Renal cortex interstitium (tissue), 11 donors: ENCODE measurements at regions not wholly inside any gene's neighbourhood (a gene's known extent, or its start where the extent isn't known, plus 50 kb on each side); places are given as distances from the start of the nearest gene placed in this dataset.

Experiments
- DNase-seq, 11 donors: peaks; one replicate each; pipeline ENCODE4 v3.0.0-alpha.2; 2013; ENCODE audit warnings: low read depth in 9 of 11, low spot score in 4 of 11; ENCODE audit errors: extremely low read depth in 1 of 11

- DNase-seq: no peak
Observed at GRCh38 chr3:117754841-117755240, 1045.3 kb downstream of the TUSC7 start.

GRCh38 chr3:117756563-117756962 lies 1047.0 kb downstream of the TUSC7 start:
- no peak for DNase-seq

- DNase-seq: no peak
Observed at GRCh38 chr3:117761703-117762620, 1052.4 kb downstream of the TUSC7 start.

- peak in 6 of 11 donors; percentile 12 to 41 (median 21) for DNase-seq
Observed at GRCh38 chr3:117762621-117763037, 1053.0 kb downstream of the TUSC7 start.

GRCh38 chr3:117763561-117763960 lies 1054.0 kb downstream of the TUSC7 start:
- DNase-seq: no peak

GRCh38 chr3:117768581-117768980 lies 1059.0 kb downstream of the TUSC7 start:
- DNase-seq: no peak

- no peak for DNase-seq
Observed at GRCh38 chr3:117774130-117774529, 1064.6 kb downstream of the TUSC7 start.

GRCh38 chr3:117786349-117786748 lies 1076.8 kb downstream of the TUSC7 start:
- DNase-seq: no peak

- peak in 10 of 11 donors; percentile 30 to 63 (median 42) for DNase-seq
Observed at GRCh38 chr3:117788061-117788460, 1078.5 kb downstream of the TUSC7 start.

GRCh38 chr3:117788506-117788905 lies 1078.9 kb downstream of the TUSC7 start:
- DNase-seq: no peak

GRCh38 chr3:117790235-117790987 lies 1080.8 kb downstream of the TUSC7 start:
- DNase-seq: no peak

GRCh38 chr3:117793622-117794265 lies 1084.2 kb downstream of the TUSC7 start:
- no peak for DNase-seq

- DNase-seq: peak in 3 of 11 donors; percentile 7 to 16 (median 8)
Observed at GRCh38 chr3:117798221-117798620, 1088.6 kb downstream of the TUSC7 start.

GRCh38 chr3:117798687-117799386 lies 1089.3 kb downstream of the TUSC7 start:
- DNase-seq: no peak

- DNase-seq: no peak
Observed at GRCh38 chr3:117799387-117799735, 1089.8 kb downstream of the TUSC7 start.

- DNase-seq: no peak
Observed at GRCh38 chr3:117801912-117802239, 1092.3 kb downstream of the TUSC7 start.

- DNase-seq: no peak
Observed at GRCh38 chr3:117809186-117810081, 1099.9 kb downstream of the TUSC7 start.

- no peak for DNase-seq
Observed at GRCh38 chr3:117811786-117812185, 1102.2 kb downstream of the TUSC7 start.
